GM23338 (cell line): ENCODE measurements at regions not wholly inside any gene's neighbourhood (a gene's known extent, or its start where the extent isn't known, plus 50 kb on each side); places are given as distances from the start of the nearest gene placed in this dataset.

ENCODE experiments used
- ATAC-seq: fragments of 200-7000 bp; cut with Tn5 transposase; 3 replicates; pipeline ENCODE4 v1.9.1; 2020
- DNase-seq: peaks from one replicate; pipeline ENCODE4 v3.0.0-alpha.2; 2015; ENCODE audit warnings: low spot score
- H2AFZ ChIP-seq: fragments of 200-600 bp; sonication (generic); 2 replicates; pipeline ENCODE4 v1.8.0; 2016; ENCODE audit warnings: antibody characterized with exemption, mild to moderate bottlenecking, moderate library complexity
- H3F3A ChIP-seq: fragments of 200-600 bp; sonication (generic); replicated peaks from 2 replicates; pipeline ENCODE4 v1.8.0; 2017; ENCODE audit warnings: antibody characterized with exemption, mixed run types, low read depth
- H3K27ac ChIP-seq: fragments of 200-600 bp; sonication (generic); 2 replicates; pipeline ENCODE4 v1.6.1; 2016; ENCODE audit warnings: low read depth
- H3K27me3 ChIP-seq: fragments of 200-600 bp; sonication (generic); 2 replicates; pipeline ENCODE4 v1.8.0; 2016; ENCODE audit warnings: mild to moderate bottlenecking, mixed run types, moderate library complexity; ENCODE audit not compliant: insufficient read depth
- H3K36me3 ChIP-seq: fragments of 200-600 bp; sonication (generic); 2 replicates; pipeline ENCODE4 v1.8.0; 2016; ENCODE audit warnings: mild to moderate bottlenecking; ENCODE audit not compliant: insufficient read depth
- H3K4me1 ChIP-seq: fragments of 200-600 bp; sonication (generic); 2 replicates; pipeline ENCODE4 v1.8.0; 2016; ENCODE audit warnings: mild to moderate bottlenecking, moderate library complexity; ENCODE audit not compliant: insufficient read depth
- H3K4me2 ChIP-seq: fragments of 200-600 bp; sonication (generic); 2 replicates; pipeline ENCODE4 v1.7.1; 2017; ENCODE audit warnings: mixed run types
- H3K4me3 ChIP-seq: fragments of 200-600 bp; sonication (generic); 2 replicates; pipeline ENCODE4 v1.6.1; 2016; ENCODE audit warnings: mixed run types
- H3K79me2 ChIP-seq: fragments of 200-600 bp; sonication (generic); replicated peaks from 2 replicates; pipeline ENCODE4 v1.8.0; 2017; ENCODE audit warnings: mild to moderate bottlenecking; ENCODE audit not compliant: insufficient read depth
- H3K9me2 ChIP-seq: fragments of 200-600 bp; sonication (generic); 2 replicates; pipeline ENCODE4 v1.8.0; 2017; ENCODE audit not compliant: insufficient read depth
- H4K20me1 ChIP-seq: fragments of 200-600 bp; sonication (generic); replicated peaks from 2 replicates; pipeline ENCODE4 v1.8.0; 2017; ENCODE audit warnings: mild to moderate bottlenecking; ENCODE audit not compliant: insufficient read depth
- H3K27ac Mint-ChIP-seq: 2 replicates; pipeline ENCODE4 v1.8.0; 2020; ENCODE audit warnings: inconsistent platforms, mild to moderate bottlenecking, moderate library complexity, mixed read lengths
- H3K27me3 Mint-ChIP-seq: 3 replicates; pipeline ENCODE4 v1.8.0; 2022; ENCODE audit warnings: low read depth, mild to moderate bottlenecking, moderate library complexity, mixed read lengths, inconsistent platforms; ENCODE audit not compliant: insufficient read depth, poor library complexity
- H3K36me3 Mint-ChIP-seq: 3 replicates; pipeline ENCODE4 v1.8.0; 2021; ENCODE audit warnings: low read depth, mild to moderate bottlenecking, inconsistent platforms, moderate library complexity, mixed read lengths
- H3K4me1 Mint-ChIP-seq: 3 replicates; pipeline ENCODE4 v1.8.0; 2020; ENCODE audit warnings: mild to moderate bottlenecking, inconsistent platforms, mixed read lengths
- H3K4me3 Mint-ChIP-seq: 3 replicates; pipeline ENCODE4 v1.8.0; 2021; ENCODE audit warnings: moderate library complexity, mild to moderate bottlenecking, inconsistent platforms, mixed read lengths
- H3K9me3 Mint-ChIP-seq: 3 replicates; pipeline ENCODE4 v1.8.0; 2020; ENCODE audit warnings: moderate library complexity, mild to moderate bottlenecking, inconsistent platforms, mixed read lengths
- CREB1 ChIP-seq: fragments of 250-450 bp; sonication (Bioruptor Pico); IDR thresholded peaks from 2 replicates; pipeline ENCODE4 v1.5.0; 2020; ENCODE audit warnings: low read depth, mild to moderate bottlenecking, moderate library complexity
- EZH2 ChIP-seq: fragments of 200-600 bp; sonication (generic); IDR thresholded peaks from one replicate; pipeline ENCODE4 v1.8.0; 2017; ENCODE audit warnings: antibody characterized with exemption, mild to moderate bottlenecking, low read depth; ENCODE audit not compliant: unreplicated experiment
- EZH2phosphoT487 ChIP-seq: fragments of 200-600 bp; sonication (generic); IDR thresholded peaks from one replicate; pipeline ENCODE4 v1.8.1; 2018; ENCODE audit warnings: antibody characterized with exemption; ENCODE audit not compliant: unreplicated experiment
- JUNB ChIP-seq: IDR thresholded peaks from one replicate; pipeline ENCODE4 v1.6.1; 2016; ENCODE audit warnings: antibody characterized with exemption; ENCODE audit not compliant: unreplicated experiment
- NANOG ChIP-seq: IDR thresholded peaks from 2 replicates; pipeline ENCODE4 v1.6.1; 2016; ENCODE audit warnings: antibody characterized with exemption, borderline replicate concordance
- POLR2AphosphoS5 ChIP-seq: IDR thresholded peaks from 2 replicates; pipeline ENCODE4 v1.6.1; 2016; ENCODE audit warnings: antibody characterized with exemption, low read depth
- STAT1 ChIP-seq: IDR thresholded peaks from one replicate; pipeline ENCODE4 v1.6.1; 2016; ENCODE audit warnings: antibody characterized with exemption; ENCODE audit not compliant: unreplicated experiment
- ZNF114 ChIP-seq: fragments of 250-450 bp; sonication (Bioruptor Pico); IDR thresholded peaks from 2 replicates; pipeline ENCODE4 v1.5.0; 2020; ENCODE audit warnings: mild to moderate bottlenecking, moderate library complexity
- ZNF331 ChIP-seq: fragments of 250-450 bp; sonication (Bioruptor Pico); IDR thresholded peaks from 2 replicates; pipeline ENCODE4 v1.5.0; 2020; ENCODE audit warnings: low read depth, mild to moderate bottlenecking, moderate library complexity
- TF ChIP-seq, protein P1 (sequence below): IDR thresholded peaks from one replicate; pipeline ENCODE4 v1.6.1; 2018; ENCODE audit warnings: antibody characterized with exemption; ENCODE audit not compliant: unreplicated experiment
- TF ChIP-seq, protein P2 (sequence below), 2 experiments: fragments of 200-600 bp in 1 of 2; sonication (generic) in 1 of 2; conservative IDR thresholded peaks; 2 replicates each; pipeline versions ENCODE4 v1.5.1 to v1.6.1; 2016 to 2017; ENCODE audit warnings: antibody characterized with exemption in 2 of 2, low read depth in 2 of 2, mild to moderate bottlenecking in 2 of 2, moderate library complexity in 1 of 2
- TF ChIP-seq, protein P3 (sequence below): IDR thresholded peaks from 2 replicates; pipeline ENCODE4 v1.6.1; 2016; ENCODE audit warnings: antibody characterized with exemption
- TF ChIP-seq, protein P4 (sequence below): fragments of 250-450 bp; sonication (Bioruptor Pico); IDR thresholded peaks from 2 replicates; pipeline ENCODE4 v1.5.0; 2020; ENCODE audit warnings: mild to moderate bottlenecking, moderate library complexity

DNA sequence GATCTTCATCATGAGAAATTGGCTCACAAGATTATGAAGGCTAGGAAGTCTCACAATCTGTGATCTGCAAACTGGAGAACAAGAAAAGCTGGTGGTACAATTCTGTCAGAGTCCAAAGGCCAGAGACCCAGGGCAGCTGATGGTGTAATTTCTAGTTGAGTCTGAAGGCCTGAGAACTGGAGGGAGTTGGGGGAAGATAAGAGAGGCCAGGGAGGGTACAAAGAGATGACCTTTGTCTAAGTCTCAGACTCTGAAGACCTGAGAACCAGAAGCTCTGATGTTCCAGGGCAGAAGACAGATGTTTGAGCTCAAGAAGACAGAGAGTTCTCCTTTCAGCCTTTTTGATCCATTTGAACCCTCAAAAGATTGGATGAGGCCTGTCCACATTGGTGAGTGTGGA, 280.6 kb downstream of the HDGFL1 start:
- H3K4me1 ChIP-seq: no peaks in the 10 kb centered on the region
- no peak overlapping the region for H2AFZ ChIP-seq
- ATAC-seq: no peak
- H3K27ac ChIP-seq: no peak overlapping the region
- Mint-ChIP-seq H3K27ac (no peak overlapping the region), H3K9me3 (peaks cover 18% of the 10 kb centered on the region), H3K36me3 (peaks cover 14% of the 10 kb centered on the region; the same call in 2 of the 3 replicates), H3K4me3 (no peak overlapping the region), H3K27me3 (no peaks in the 10 kb centered on the region), H3K4me1 (no peaks in the 10 kb centered on the region)
- no peaks in the 10 kb centered on the region for H4K20me1 ChIP-seq
- no peaks in the 10 kb centered on the region for H3K79me2 ChIP-seq
- TF ChIP-seq, protein P1, sequence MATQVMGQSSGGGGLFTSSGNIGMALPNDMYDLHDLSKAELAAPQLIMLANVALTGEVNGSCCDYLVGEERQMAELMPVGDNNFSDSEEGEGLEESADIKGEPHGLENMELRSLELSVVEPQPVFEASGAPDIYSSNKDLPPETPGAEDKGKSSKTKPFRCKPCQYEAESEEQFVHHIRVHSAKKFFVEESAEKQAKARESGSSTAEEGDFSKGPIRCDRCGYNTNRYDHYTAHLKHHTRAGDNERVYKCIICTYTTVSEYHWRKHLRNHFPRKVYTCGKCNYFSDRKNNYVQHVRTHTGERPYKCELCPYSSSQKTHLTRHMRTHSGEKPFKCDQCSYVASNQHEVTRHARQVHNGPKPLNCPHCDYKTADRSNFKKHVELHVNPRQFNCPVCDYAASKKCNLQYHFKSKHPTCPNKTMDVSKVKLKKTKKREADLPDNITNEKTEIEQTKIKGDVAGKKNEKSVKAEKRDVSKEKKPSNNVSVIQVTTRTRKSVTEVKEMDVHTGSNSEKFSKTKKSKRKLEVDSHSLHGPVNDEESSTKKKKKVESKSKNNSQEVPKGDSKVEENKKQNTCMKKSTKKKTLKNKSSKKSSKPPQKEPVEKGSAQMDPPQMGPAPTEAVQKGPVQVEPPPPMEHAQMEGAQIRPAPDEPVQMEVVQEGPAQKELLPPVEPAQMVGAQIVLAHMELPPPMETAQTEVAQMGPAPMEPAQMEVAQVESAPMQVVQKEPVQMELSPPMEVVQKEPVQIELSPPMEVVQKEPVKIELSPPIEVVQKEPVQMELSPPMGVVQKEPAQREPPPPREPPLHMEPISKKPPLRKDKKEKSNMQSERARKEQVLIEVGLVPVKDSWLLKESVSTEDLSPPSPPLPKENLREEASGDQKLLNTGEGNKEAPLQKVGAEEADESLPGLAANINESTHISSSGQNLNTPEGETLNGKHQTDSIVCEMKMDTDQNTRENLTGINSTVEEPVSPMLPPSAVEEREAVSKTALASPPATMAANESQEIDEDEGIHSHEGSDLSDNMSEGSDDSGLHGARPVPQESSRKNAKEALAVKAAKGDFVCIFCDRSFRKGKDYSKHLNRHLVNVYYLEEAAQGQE: no peak
- TF ChIP-seq, protein P2, sequence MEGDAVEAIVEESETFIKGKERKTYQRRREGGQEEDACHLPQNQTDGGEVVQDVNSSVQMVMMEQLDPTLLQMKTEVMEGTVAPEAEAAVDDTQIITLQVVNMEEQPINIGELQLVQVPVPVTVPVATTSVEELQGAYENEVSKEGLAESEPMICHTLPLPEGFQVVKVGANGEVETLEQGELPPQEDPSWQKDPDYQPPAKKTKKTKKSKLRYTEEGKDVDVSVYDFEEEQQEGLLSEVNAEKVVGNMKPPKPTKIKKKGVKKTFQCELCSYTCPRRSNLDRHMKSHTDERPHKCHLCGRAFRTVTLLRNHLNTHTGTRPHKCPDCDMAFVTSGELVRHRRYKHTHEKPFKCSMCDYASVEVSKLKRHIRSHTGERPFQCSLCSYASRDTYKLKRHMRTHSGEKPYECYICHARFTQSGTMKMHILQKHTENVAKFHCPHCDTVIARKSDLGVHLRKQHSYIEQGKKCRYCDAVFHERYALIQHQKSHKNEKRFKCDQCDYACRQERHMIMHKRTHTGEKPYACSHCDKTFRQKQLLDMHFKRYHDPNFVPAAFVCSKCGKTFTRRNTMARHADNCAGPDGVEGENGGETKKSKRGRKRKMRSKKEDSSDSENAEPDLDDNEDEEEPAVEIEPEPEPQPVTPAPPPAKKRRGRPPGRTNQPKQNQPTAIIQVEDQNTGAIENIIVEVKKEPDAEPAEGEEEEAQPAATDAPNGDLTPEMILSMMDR (conservative IDR thresholded peaks at IDR 0.05; ENCODE audit: low read depth in 2 of 2): no peak
- TF ChIP-seq ZNF331 (CRISPR knock-in tag) (no peak), EZH2phosphoT487 (no peak), JUNB (no peak), CREB1 (CRISPR knock-in tag) (no peak), NANOG (no peak), POLR2AphosphoS5 (no peak), EZH2 (no peak), STAT1 (no peak), ZNF114 (CRISPR knock-in tag) (no peak)
- TF ChIP-seq, protein P3, sequence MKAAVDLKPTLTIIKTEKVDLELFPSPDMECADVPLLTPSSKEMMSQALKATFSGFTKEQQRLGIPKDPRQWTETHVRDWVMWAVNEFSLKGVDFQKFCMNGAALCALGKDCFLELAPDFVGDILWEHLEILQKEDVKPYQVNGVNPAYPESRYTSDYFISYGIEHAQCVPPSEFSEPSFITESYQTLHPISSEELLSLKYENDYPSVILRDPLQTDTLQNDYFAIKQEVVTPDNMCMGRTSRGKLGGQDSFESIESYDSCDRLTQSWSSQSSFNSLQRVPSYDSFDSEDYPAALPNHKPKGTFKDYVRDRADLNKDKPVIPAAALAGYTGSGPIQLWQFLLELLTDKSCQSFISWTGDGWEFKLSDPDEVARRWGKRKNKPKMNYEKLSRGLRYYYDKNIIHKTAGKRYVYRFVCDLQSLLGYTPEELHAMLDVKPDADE: no peak
- TF ChIP-seq, protein P4, sequence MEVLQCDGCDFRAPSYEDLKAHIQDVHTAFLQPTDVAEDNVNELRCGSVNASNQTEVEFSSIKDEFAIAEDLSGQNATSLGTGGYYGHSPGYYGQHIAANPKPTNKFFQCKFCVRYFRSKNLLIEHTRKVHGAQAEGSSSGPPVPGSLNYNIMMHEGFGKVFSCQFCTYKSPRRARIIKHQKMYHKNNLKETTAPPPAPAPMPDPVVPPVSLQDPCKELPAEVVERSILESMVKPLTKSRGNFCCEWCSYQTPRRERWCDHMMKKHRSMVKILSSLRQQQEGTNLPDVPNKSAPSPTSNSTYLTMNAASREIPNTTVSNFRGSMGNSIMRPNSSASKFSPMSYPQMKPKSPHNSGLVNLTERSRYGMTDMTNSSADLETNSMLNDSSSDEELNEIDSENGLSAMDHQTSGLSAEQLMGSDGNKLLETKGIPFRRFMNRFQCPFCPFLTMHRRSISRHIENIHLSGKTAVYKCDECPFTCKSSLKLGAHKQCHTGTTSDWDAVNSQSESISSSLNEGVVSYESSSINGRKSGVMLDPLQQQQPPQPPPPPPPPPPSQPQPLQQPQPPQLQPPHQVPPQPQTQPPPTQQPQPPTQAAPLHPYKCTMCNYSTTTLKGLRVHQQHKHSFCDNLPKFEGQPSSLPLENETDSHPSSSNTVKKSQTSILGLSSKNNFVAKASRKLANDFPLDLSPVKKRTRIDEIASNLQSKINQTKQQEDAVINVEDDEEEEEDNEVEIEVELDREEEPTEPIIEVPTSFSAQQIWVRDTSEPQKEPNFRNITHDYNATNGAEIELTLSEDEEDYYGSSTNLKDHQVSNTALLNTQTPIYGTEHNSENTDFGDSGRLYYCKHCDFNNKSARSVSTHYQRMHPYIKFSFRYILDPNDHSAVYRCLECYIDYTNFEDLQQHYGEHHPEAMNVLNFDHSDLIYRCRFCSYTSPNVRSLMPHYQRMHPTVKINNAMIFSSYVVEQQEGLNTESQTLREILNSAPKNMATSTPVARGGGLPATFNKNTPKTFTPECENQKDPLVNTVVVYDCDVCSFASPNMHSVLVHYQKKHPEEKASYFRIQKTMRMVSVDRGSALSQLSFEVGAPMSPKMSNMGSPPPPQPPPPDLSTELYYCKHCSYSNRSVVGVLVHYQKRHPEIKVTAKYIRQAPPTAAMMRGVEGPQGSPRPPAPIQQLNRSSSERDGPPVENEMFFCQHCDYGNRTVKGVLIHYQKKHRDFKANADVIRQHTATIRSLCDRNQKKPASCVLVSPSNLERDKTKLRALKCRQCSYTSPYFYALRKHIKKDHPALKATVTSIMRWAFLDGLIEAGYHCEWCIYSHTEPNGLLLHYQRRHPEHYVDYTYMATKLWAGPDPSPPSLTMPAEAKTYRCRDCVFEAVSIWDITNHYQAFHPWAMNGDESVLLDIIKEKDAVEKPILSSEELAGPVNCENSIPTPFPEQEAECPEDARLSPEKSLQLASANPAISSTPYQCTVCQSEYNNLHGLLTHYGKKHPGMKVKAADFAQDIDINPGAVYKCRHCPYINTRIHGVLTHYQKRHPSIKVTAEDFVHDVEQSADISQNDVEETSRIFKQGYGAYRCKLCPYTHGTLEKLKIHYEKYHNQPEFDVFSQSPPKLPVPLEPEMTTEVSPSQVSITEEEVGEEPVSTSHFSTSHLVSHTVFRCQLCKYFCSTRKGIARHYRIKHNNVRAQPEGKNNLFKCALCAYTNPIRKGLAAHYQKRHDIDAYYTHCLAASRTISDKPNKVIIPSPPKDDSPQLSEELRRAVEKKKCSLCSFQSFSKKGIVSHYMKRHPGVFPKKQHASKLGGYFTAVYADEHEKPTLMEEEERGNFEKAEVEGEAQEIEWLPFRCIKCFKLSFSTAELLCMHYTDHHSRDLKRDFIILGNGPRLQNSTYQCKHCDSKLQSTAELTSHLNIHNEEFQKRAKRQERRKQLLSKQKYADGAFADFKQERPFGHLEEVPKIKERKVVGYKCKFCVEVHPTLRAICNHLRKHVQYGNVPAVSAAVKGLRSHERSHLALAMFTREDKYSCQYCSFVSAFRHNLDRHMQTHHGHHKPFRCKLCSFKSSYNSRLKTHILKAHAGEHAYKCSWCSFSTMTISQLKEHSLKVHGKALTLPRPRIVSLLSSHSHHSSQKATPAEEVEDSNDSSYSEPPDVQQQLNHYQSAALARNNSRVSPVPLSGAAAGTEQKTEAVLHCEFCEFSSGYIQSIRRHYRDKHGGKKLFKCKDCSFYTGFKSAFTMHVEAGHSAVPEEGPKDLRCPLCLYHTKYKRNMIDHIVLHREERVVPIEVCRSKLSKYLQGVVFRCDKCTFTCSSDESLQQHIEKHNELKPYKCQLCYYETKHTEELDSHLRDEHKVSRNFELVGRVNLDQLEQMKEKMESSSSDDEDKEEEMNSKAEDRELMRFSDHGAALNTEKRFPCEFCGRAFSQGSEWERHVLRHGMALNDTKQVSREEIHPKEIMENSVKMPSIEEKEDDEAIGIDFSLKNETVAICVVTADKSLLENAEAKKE: no peak
- H3K9me2 ChIP-seq: no peaks in the 10 kb centered on the region; the same call in 1 of the 2 replicates
- H3K4me2 ChIP-seq: no peak overlapping the region
- DNase-seq: no peak
- H3F3A ChIP-seq: no peaks in the 10 kb centered on the region
- no peaks in the 10 kb centered on the region for H3K36me3 ChIP-seq
- H3K4me3 ChIP-seq: no peak overlapping the region
- H3K27me3 ChIP-seq: no peaks in the 10 kb centered on the region
